ENCODE measurements at regions not wholly inside any gene's neighbourhood (a gene's known extent, or its start where the extent isn't known, plus 50 kb on each side); places are given as distances from the start of the nearest gene placed in this dataset.

- no peaks in the 10 kb centered on the region for H3K36me3 ChIP-seq (ENCODE audit: insufficient read depth, low read length)
- no peak overlapping the region for H2AFZ ChIP-seq (ENCODE audit: low read depth, low read length)
- no peak overlapping the region for H3K27ac ChIP-seq (ENCODE audit: low read depth, low read length)
- H3K9ac ChIP-seq (ENCODE audit: low read length): no peak overlapping the region
- H3K27me3 ChIP-seq (ENCODE audit: insufficient read depth, low read length): no peaks in the 10 kb centered on the region
- peaks cover 13% of the 10 kb centered on the region for H3K9me3 ChIP-seq (ENCODE audit: insufficient read depth, low read depth, low read length)
- no peaks in the 10 kb centered on the region for H4K20me1 ChIP-seq (ENCODE audit: insufficient read depth, low read length)
- no peaks in the 10 kb centered on the region for H3K4me1 ChIP-seq (ENCODE audit: insufficient read depth, low read length)
- Mint-ChIP-seq H3K36me3 (ENCODE audit: low read depth, unreplicated experiment) (no peaks in the 10 kb centered on the region), H3K27ac (ENCODE audit: unreplicated experiment) (no peak overlapping the region), H3K27me3 (ENCODE audit: low read depth, unreplicated experiment) (peaks cover 43% of the 10 kb centered on the region), H3K4me1 (ENCODE audit: low read depth, unreplicated experiment) (peaks cover 2% of the 10 kb centered on the region), H3K9me3 (ENCODE audit: unreplicated experiment) (peaks cover 18% of the 10 kb centered on the region), H3K4me3 (ENCODE audit: unreplicated experiment) (no peak overlapping the region)
- DNase-seq (ENCODE audit: low read depth) (no peak), FAIRE-seq (no peak)
- H3K4me3 ChIP-seq (ENCODE audit: insufficient read depth, low read depth, low read length): no peak overlapping the region
- no peak for TF ChIP-seq CTCF (IDR thresholded peaks at IDR 0.05; ENCODE audit: insufficient read depth, low read depth, low read length)
- TF ChIP-seq EZH2 (IDR thresholded peaks at IDR 0.05; ENCODE audit: insufficient read depth, low read length): no peak
- H3K79me2 ChIP-seq (ENCODE audit: insufficient read depth, low read length): no peaks in the 10 kb centered on the region
- H3K4me2 ChIP-seq (ENCODE audit: low read length): no peak overlapping the region
These were observed 90.5 kb downstream of the MYEOV start for GRCh38 chr11:69384251-69385143.

- no peak for TF ChIP-seq CTCF (IDR thresholded peaks at IDR 0.05; ENCODE audit: insufficient read depth, low read depth, low read length)
- TF ChIP-seq EZH2 (IDR thresholded peaks at IDR 0.05; ENCODE audit: insufficient read depth, low read length): no peak
- Histone ChIP-seq H4K20me1 (ENCODE audit: insufficient read depth, low read length) (no peaks in the 10 kb centered on the region), H3K27me3 (ENCODE audit: insufficient read depth, low read length) (no peaks in the 10 kb centered on the region), H3K27ac (ENCODE audit: low read depth, low read length) (no peak overlapping the region), H3K9ac (ENCODE audit: low read length) (no peak overlapping the region), H2AFZ (ENCODE audit: low read depth, low read length) (no peak overlapping the region), H3K4me2 (ENCODE audit: low read length) (no peak overlapping the region), H3K4me3 (ENCODE audit: insufficient read depth, low read depth, low read length) (no peak overlapping the region), H3K79me2 (ENCODE audit: insufficient read depth, low read length) (no peaks in the 10 kb centered on the region), H3K36me3 (ENCODE audit: insufficient read depth, low read length) (no peaks in the 10 kb centered on the region), H3K4me1 (ENCODE audit: insufficient read depth, low read length) (no peaks in the 10 kb centered on the region), H3K9me3 (ENCODE audit: insufficient read depth, low read depth, low read length) (peaks cover 13% of the 10 kb centered on the region)
- Mint-ChIP-seq H3K36me3 (ENCODE audit: low read depth, unreplicated experiment) (no peaks in the 10 kb centered on the region), H3K4me3 (ENCODE audit: unreplicated experiment) (no peak overlapping the region), H3K27me3 (ENCODE audit: low read depth, unreplicated experiment) (peaks cover 43% of the 10 kb centered on the region), H3K27ac (ENCODE audit: unreplicated experiment) (no peak overlapping the region), H3K9me3 (ENCODE audit: unreplicated experiment) (peaks cover 23% of the 10 kb centered on the region), H3K4me1 (ENCODE audit: low read depth, unreplicated experiment) (peaks cover 2% of the 10 kb centered on the region)
- no peak for FAIRE-seq
- no peak for DNase-seq (ENCODE audit: low read depth)
These were observed 91.3 kb downstream of the MYEOV start for GRCh38 chr11:69385144-69385820.

Data from astrocyte (in vitro differentiated cells and primary cell).